ENCODE measurements at regions not wholly inside any gene's neighbourhood (a gene's known extent, or its start where the extent isn't known, plus 50 kb on each side); places are given as distances from the start of the nearest gene placed in this dataset.
A peak's percentile ranks its signal among the peaks of the same experiment; 100 is the strongest.

GRCh38 chr9:126113756-126114408 is 212.7 kb upstream of the MVB12B start:
- DNase-seq (ENCODE audit: extremely low spot score, unreplicated experiment) = peak; percentile 48
- no peaks in the 10 kb centered on the region for H3K4me1 Mint-ChIP-seq (ENCODE audit: unreplicated experiment)
- no peak for TF ChIP-seq CTCF (conservative IDR thresholded peaks at IDR 0.05)
- H3K4me3 Mint-ChIP-seq = no peak overlapping the region
- H3K27me3 Mint-ChIP-seq = peaks cover 49% of the 10 kb centered on the region
- H3K9me3 Mint-ChIP-seq = no peaks in the 10 kb centered on the region
- H3K36me3 Mint-ChIP-seq = no peaks in the 10 kb centered on the region
- no peak overlapping the region for H3K27ac Mint-ChIP-seq

- peak; percentile 51 for DNase-seq (ENCODE audit: extremely low spot score, unreplicated experiment)
- Mint-ChIP-seq H3K4me1 (ENCODE audit: unreplicated experiment) (no peaks in the 10 kb centered on the region), H3K4me3 (no peak overlapping the region), H3K27ac (no peak overlapping the region), H3K36me3 (no peaks in the 10 kb centered on the region), H3K27me3 (peaks cover 44% of the 10 kb centered on the region), H3K9me3 (no peaks in the 10 kb centered on the region)
- TF ChIP-seq CTCF (conservative IDR thresholded peaks at IDR 0.05) = no peak
Observed at GRCh38 chr9:126114409-126114760, 212.2 kb upstream of the MVB12B start.

DNA sequence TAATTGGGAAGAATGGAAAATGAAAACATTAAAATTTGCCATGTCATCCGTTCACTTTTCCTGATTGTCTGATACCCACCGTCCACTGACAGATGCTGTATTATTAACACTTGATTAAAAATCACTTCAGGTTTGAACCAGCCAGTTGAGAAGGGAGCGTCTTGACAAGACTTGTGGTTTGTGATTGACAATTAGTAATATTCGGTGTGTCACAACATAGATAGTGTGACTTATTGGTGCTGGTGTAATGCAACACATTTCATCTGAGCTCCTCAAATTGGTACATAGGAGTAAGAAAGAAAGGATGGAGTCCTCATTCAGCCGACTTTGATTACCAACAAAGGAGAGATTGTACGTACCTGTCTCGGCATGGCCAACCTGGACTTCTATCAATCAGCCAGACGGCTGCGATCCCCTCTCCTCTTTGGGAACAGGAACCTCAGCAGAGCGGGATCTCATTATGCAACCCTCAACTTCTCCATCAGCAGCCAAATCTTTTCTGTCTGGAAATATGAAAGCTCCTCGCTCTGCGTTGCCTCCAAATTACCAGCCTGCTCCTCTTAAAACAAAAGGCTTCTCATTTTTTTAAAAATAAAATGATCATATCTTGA is 211.7 kb upstream of the MVB12B start:
- TF ChIP-seq CTCF (conservative IDR thresholded peaks at IDR 0.05) = no peak
- peak; percentile 34 for DNase-seq (ENCODE audit: extremely low spot score, unreplicated experiment)
- Mint-ChIP-seq H3K4me3 (no peak overlapping the region), H3K36me3 (no peaks in the 10 kb centered on the region), H3K4me1 (ENCODE audit: unreplicated experiment) (no peaks in the 10 kb centered on the region), H3K27ac (no peak overlapping the region), H3K9me3 (no peaks in the 10 kb centered on the region), H3K27me3 (peaks cover 39% of the 10 kb centered on the region)

- DNase-seq (ENCODE audit: extremely low spot score, unreplicated experiment) = no peak
- H3K27ac Mint-ChIP-seq = no peak overlapping the region
- TF ChIP-seq CTCF (conservative IDR thresholded peaks at IDR 0.05) = no peak
- no peak overlapping the region for H3K4me3 Mint-ChIP-seq
- no peaks in the 10 kb centered on the region for H3K36me3 Mint-ChIP-seq
- H3K27me3 Mint-ChIP-seq = peaks cover 35% of the 10 kb centered on the region
- H3K9me3 Mint-ChIP-seq = no peaks in the 10 kb centered on the region
- no peaks in the 10 kb centered on the region for H3K4me1 Mint-ChIP-seq (ENCODE audit: unreplicated experiment)
Observed at GRCh38 chr9:126116351-126117157, 210.1 kb upstream of the MVB12B start.

GRCh38 chr9:126117158-126117425 is 209.5 kb upstream of the MVB12B start:
- Mint-ChIP-seq H3K4me3 (no peak overlapping the region), H3K4me1 (ENCODE audit: unreplicated experiment) (no peaks in the 10 kb centered on the region), H3K27ac (no peak overlapping the region), H3K36me3 (no peaks in the 10 kb centered on the region), H3K27me3 (peaks cover 36% of the 10 kb centered on the region), H3K9me3 (no peaks in the 10 kb centered on the region)
- no peak for TF ChIP-seq CTCF (conservative IDR thresholded peaks at IDR 0.05)
- DNase-seq (ENCODE audit: extremely low spot score, unreplicated experiment) = no peak
